Tibial nerve (tissue), 4 donors: ENCODE measurements at regions not wholly inside any gene's neighbourhood (a gene's known extent, or its start where the extent isn't known, plus 50 kb on each side); places are given as distances from the start of the nearest gene placed in this dataset.

ENCODE experiments used
- DNase-seq, 2 donors: peaks; one replicate each; pipeline ENCODE4 v3.0.0-alpha.2; 2019; ENCODE audit warnings: low spot score in 2 of 2
- H3K27ac ChIP-seq, 4 donors: fragments of 200-600 bp; sonication (generic) in 3 of 4; one replicate each; pipeline ENCODE4 v1.5.1; 2017 to 2019; ENCODE audit warnings: mild to moderate bottlenecking in 1 of 4
- H3K27me3 ChIP-seq, 2 donors: fragments of 200-600 bp; sonication (generic) in 1 of 2; one replicate each; pipeline versions ENCODE4 v1.5.1 to v1.6.0; 2017 to 2019
- H3K36me3 ChIP-seq, 3 donors: fragments of 200-600 bp; sonication (generic); one replicate each; pipeline ENCODE4 v1.5.1; 2018 to 2019
- H3K4me1 ChIP-seq, 4 donors: fragments of 200-600 bp; sonication (generic) in 3 of 4; one replicate each; pipeline ENCODE4 v1.5.1; 2017 to 2019
- H3K4me3 ChIP-seq, 4 donors: fragments of 200-600 bp; sonication (generic) in 3 of 4; one replicate each; pipeline ENCODE4 v1.5.1; 2017 to 2019; ENCODE audit warnings: mild to moderate bottlenecking in 1 of 4, moderate library complexity in 1 of 4
- H3K9me3 ChIP-seq, 4 donors: fragments of 200-600 bp; sonication (generic) in 3 of 4; one replicate each; pipeline ENCODE4 v1.5.1; 2017 to 2019
- EP300 ChIP-seq, 2 donors: sonication (generic); formaldehyde crosslinking; IDR thresholded peaks; one replicate each; pipeline ENCODE4 v1.6.1; 2017; ENCODE audit warnings: antibody characterized with exemption in 2 of 2, mild to moderate bottlenecking in 1 of 2
- POLR2A ChIP-seq, 2 donors: fragments of 450-650 bp; IDR thresholded peaks; one replicate each; pipeline ENCODE4 v1.6.1; 2017; ENCODE audit warnings: antibody characterized with exemption in 2 of 2, mild to moderate bottlenecking in 2 of 2, moderate library complexity in 2 of 2
- WGBS, 2 donors: methylation state at CpG; one replicate each; pipeline ENCODE4 v1.1.5; 2018; 5-methylcytosine and 5-hydroxymethylcytosine counted together
- TF ChIP-seq, protein P1 (sequence below), 5 experiments: fragments of 200-600 bp in 3 of 5; fragments of 450-650 bp in 2 of 5; sonication (generic) in 3 of 5; IDR thresholded peaks; one replicate each; pipeline ENCODE4 v1.5.1; 2016 to 2019; ENCODE audit warnings: antibody characterized with exemption in 5 of 5, mild to moderate bottlenecking in 3 of 5, moderate library complexity in 2 of 5

GRCh38 chr6:16057446-16057845 lies 71.4 kb upstream of the MYLIP start:
- Histone ChIP-seq H3K4me3 (no peak overlapping the region), H3K9me3 (no peaks in the 10 kb centered on the region), H3K4me1 (peaks cover 0 to 5% (median 0%) of the 10 kb centered on the region in 4 donors), H3K36me3 (no peaks in the 10 kb centered on the region), H3K27ac (no peak overlapping the region), H3K27me3 (no peaks in the 10 kb centered on the region)
- no peak for DNase-seq
- no peak for TF ChIP-seq EP300 (IDR thresholded peaks at IDR 0.05)
- TF ChIP-seq, protein P1, sequence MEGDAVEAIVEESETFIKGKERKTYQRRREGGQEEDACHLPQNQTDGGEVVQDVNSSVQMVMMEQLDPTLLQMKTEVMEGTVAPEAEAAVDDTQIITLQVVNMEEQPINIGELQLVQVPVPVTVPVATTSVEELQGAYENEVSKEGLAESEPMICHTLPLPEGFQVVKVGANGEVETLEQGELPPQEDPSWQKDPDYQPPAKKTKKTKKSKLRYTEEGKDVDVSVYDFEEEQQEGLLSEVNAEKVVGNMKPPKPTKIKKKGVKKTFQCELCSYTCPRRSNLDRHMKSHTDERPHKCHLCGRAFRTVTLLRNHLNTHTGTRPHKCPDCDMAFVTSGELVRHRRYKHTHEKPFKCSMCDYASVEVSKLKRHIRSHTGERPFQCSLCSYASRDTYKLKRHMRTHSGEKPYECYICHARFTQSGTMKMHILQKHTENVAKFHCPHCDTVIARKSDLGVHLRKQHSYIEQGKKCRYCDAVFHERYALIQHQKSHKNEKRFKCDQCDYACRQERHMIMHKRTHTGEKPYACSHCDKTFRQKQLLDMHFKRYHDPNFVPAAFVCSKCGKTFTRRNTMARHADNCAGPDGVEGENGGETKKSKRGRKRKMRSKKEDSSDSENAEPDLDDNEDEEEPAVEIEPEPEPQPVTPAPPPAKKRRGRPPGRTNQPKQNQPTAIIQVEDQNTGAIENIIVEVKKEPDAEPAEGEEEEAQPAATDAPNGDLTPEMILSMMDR (IDR thresholded peaks at IDR 0.05) = no peak
- no peak for TF ChIP-seq POLR2A (IDR thresholded peaks at IDR 0.05)
- 80 to 83% methylated on average over 6 of the region's 6 CpGs for WGBS, 2 donors

DNA sequence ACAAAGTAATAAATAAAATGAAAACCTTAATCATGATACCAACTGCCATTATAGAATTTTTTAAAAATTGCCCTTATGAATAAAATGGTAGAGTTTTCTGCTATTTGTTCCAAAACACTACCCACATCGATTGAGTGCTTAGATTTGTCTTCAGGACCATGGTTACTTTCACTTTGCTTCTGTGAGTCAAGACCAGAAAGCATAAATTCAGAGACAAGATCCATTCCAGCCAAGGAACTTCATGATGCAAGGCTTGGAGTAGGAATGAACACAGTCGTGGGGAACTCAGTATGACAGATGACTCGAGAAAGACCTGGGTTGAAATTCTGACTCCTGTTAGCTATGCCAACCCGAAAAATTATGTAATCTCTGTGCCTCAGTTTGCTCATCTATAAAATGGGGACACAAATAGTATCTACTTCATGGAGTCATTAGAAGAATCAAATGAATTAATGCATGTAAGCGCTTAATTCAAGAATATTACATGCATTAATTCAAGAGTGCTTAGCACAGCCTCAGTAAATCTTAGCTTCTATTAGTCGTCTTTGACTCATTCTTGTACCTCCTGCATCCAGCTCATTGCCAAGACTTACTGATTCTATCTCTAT lies 72.5 kb upstream of the MYLIP start:
- DNase-seq = no peak
- H3K4me1 ChIP-seq = peaks cover 0 to 5% (median 0%) of the 10 kb centered on the region in 4 donors
- TF ChIP-seq, protein P1 (IDR thresholded peaks at IDR 0.05) = no peak
- TF ChIP-seq POLR2A (IDR thresholded peaks at IDR 0.05) = no peak
- no peak for TF ChIP-seq EP300 (IDR thresholded peaks at IDR 0.05)
- no peaks in the 10 kb centered on the region for H3K27me3 ChIP-seq
- H3K4me3 ChIP-seq = no peak overlapping the region
- 91 to 92% methylated on average over 6 of the region's 6 CpGs for WGBS, 2 donors
- H3K9me3 ChIP-seq = no peaks in the 10 kb centered on the region
- no peaks in the 10 kb centered on the region for H3K36me3 ChIP-seq
- H3K27ac ChIP-seq = no peak overlapping the region

DNA sequence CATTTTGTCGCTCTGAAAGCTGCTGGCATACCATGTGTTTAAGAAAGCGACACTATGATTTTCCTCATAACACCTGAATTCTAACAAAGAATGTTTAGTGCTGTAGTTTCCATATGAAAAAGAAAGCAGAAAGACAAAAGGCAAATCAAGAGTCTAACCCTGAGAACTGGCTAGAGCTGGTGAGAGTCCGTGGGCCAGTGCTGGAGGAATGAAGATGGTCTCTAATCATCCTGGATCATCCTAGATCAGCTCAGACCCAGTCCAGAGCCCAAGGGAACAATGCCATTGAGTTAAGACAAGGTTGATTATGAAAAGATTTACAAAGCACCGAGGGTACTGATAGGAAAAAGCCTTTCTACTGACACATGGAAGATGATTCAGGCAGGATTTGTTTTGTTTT lies 73.0 kb upstream of the MYLIP start:
- 93% methylated on average over 4 of the region's 4 CpGs for WGBS, 2 donors
- TF ChIP-seq, protein P1 (IDR thresholded peaks at IDR 0.05) = no peak
- TF ChIP-seq POLR2A (IDR thresholded peaks at IDR 0.05) (no peak), EP300 (IDR thresholded peaks at IDR 0.05) (no peak)
- no peak for DNase-seq
- H3K36me3 ChIP-seq = no peaks in the 10 kb centered on the region
- no peaks in the 10 kb centered on the region for H3K9me3 ChIP-seq
- no peaks in the 10 kb centered on the region for H3K27me3 ChIP-seq
- no peak overlapping the region for H3K4me3 ChIP-seq
- no peak overlapping the region for H3K27ac ChIP-seq
- peaks cover 0 to 5% (median 0%) of the 10 kb centered on the region in 4 donors for H3K4me1 ChIP-seq

DNA sequence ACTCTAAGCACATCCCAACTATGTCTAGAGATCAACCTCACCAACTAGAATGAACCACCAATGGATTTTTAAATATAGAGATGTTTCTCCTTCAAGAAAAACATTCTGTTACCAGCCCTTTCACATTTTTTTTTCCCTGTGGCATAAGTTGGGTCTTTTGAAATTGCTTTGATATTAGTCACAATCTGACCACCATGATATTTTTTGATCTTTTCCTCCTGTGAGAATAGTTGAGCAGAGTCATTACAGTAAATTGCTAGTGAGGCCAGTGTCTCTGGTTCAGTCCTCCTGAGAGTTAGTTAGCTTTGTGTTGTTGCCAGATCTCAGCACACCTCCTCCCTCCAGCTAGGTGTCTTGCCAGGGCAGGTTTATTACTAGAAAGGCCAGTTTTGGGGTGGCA lies 79.7 kb upstream of the MYLIP start:
- H3K4me3 ChIP-seq = no peak overlapping the region
- no peak overlapping the region for H3K27ac ChIP-seq
- no peaks in the 10 kb centered on the region for H3K36me3 ChIP-seq
- H3K4me1 ChIP-seq = peaks cover 0 to 3% (median 0%) of the 10 kb centered on the region in 4 donors
- DNase-seq = no peak
- H3K9me3 ChIP-seq = no peaks in the 10 kb centered on the region
- no peaks in the 10 kb centered on the region for H3K27me3 ChIP-seq
- TF ChIP-seq POLR2A (IDR thresholded peaks at IDR 0.05) = no peak
- TF ChIP-seq, protein P1 (IDR thresholded peaks at IDR 0.05) = no peak
- TF ChIP-seq EP300 (IDR thresholded peaks at IDR 0.05) = no peak

- Histone ChIP-seq H3K36me3 (no peaks in the 10 kb centered on the region), H3K4me1 (peaks cover 0 to 9% (median 0%) of the 10 kb centered on the region in 4 donors), H3K4me3 (no peak overlapping the region), H3K27me3 (no peaks in the 10 kb centered on the region), H3K9me3 (no peaks in the 10 kb centered on the region), H3K27ac (no peak overlapping the region)
- no peak for DNase-seq
- TF ChIP-seq, protein P1 (IDR thresholded peaks at IDR 0.05) = no peak
- no peak for TF ChIP-seq EP300 (IDR thresholded peaks at IDR 0.05)
- no peak for TF ChIP-seq POLR2A (IDR thresholded peaks at IDR 0.05)
- WGBS, 2 donors = 93 to 94% methylated on average over 3 of the region's 3 CpGs
These were observed 80.7 kb upstream of the MYLIP start for GRCh38 chr6:16048221-16048620.
